H7 (cell line): ENCODE measurements at regions not wholly inside any gene's neighbourhood (a gene's known extent, or its start where the extent isn't known, plus 50 kb on each side); places are given as distances from the start of the nearest gene placed in this dataset.
"Not testable (repeated sequence)": the region's sequence is repeated elsewhere in the genome, so short reads cannot be mapped to it uniquely, and the experiment has no call there.

Experiments
- DNase-seq: peaks from one replicate; pipeline ENCODE4 v3.0.0; 2012
- H3K27me3 ChIP-seq: 2 replicates; pipeline ENCODE4 v1.6.0; 2011; ENCODE audit warnings: mild to moderate bottlenecking, low read length; ENCODE audit not compliant: control insufficient read depth, insufficient read depth
- H3K36me3 ChIP-seq: replicated peaks from 2 replicates; pipeline ENCODE4 v1.5.1; 2011; ENCODE audit warnings: low read length; ENCODE audit not compliant: control insufficient read depth, insufficient read depth
- H3K4me3 ChIP-seq: 2 replicates; pipeline ENCODE4 v1.5.1; 2011; ENCODE audit warnings: low read depth, mild to moderate bottlenecking, control low read depth, low read length, moderate library complexity; ENCODE audit not compliant: insufficient read depth

DNA sequence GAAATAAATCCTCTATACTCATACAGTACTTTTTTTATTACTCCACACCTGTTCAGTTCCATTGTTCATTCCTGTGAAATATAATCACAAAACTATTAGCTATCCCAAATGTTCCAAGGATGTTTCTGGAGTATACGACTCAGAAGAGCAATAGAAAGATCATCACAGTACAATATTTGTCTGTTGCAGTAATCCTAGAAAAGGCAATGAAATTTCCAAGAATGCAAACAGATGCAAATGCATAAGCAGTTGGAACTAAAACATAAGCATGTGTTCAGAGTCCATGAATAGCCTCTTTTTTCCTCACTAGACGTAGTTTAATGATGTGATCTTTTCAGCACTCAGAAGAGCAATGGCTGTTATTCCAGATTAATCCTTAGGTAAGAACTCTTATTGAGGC is 55.2 kb downstream of the RTL3 start:
- H3K4me3 ChIP-seq: no peak overlapping the region
- no peak for DNase-seq
- H3K27me3 ChIP-seq: no peaks in the 10 kb centered on the region
- no peaks in the 10 kb centered on the region for H3K36me3 ChIP-seq

DNA sequence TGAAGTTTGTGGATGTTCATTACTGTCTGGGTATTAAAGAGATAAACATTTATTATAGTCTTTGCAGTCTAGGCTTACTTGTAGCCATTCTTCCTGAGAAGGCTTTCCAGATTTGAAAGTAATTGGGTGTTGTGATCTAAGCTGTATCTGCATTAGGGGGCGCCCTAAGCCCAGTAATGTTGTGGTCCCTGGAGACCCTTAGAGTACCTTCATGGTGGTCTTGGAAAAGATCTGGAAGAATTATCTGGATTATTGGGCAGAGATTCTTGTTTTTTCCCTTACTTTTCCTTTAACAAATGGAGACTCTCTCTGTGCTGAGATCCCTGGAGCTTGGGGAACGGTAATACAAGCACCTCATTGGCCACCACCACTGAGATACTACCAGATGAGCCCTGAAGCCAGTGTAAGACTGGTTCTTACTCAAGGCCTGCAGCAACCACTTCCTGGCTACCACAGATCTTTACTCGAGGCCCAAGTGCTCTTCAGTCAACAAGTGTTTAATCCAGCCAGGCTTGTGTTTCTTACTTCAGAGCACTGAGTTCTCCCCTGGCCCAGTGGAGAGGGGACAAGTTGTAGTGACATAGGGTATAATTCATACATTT is 63.1 kb downstream of the RTL3 start:
- Histone ChIP-seq H3K36me3 (no peaks in the 10 kb centered on the region), H3K27me3 (no peaks in the 10 kb centered on the region), H3K4me3 (no peak overlapping the region)
- no peak for DNase-seq

DNA sequence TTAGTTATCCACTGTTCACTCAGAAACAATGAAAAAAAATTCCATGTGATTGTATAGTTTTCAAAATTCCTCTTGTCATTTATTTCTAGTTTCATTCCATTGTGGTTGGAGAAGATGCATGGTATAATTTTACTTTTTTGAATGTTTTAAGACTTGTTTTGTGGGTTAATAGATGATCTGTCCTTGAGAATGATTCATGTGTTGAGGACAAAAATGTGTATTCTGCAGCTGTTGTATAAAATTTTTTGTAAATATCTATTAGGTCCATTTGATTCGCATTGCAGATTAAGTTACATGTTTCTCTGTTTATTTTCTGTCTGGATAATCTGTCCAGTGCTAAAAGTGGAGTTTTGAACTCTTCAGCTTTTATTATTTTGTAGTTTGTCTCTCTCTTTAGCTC is 65.4 kb downstream of the RTL3 start:
- no peaks in the 10 kb centered on the region for H3K27me3 ChIP-seq
- no peak for DNase-seq
- H3K36me3 ChIP-seq: no peaks in the 10 kb centered on the region
- no peak overlapping the region for H3K4me3 ChIP-seq

DNA sequence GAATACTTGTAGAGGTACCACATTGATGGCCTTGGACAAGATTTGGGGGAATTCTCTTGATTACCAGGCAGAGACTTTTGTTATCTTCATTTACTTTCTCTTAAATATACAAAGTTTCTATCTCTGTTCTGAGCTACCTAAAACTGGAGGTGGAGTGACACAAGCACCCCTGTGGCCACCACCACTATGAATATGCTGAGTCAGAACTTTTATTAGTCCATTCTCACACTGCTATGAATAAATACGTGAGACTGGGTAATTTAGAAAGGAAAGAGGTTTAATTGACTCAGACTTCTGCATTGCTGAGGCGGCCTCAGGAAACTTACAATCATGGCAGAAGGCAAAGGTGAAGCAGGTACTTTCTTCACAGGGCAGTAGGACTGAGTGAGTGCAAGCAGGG is 67.1 kb downstream of the RTL3 start:
- H3K36me3 ChIP-seq: no peaks in the 10 kb centered on the region
- no peak for DNase-seq

DNA sequence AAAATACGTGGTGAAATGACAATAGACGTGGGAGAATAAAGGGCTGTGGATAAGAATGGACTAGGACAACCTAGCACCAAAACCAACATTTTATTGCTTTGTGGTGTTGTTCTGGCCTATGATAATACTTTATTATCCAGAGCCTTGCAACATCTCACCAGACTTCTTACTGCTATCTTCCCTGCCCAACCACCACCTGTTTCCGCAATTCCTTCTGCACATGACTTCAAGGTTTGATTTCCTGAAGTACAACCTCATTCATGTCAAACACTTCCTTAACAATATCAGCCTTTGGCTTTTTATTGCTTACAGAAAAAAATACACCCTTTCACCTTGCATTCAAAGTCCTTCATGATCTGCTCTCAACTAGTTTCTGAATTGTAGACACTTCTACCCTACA is 84.8 kb downstream of the RTL3 start:
- H3K36me3 ChIP-seq: no peaks in the 10 kb centered on the region
- DNase-seq: no peak

More for the DNA sequence above, 67.1 kb downstream of the RTL3 start:
- Histone ChIP-seq H3K4me3 (no peak overlapping the region), H3K27me3 (no peaks in the 10 kb centered on the region)

DNA sequence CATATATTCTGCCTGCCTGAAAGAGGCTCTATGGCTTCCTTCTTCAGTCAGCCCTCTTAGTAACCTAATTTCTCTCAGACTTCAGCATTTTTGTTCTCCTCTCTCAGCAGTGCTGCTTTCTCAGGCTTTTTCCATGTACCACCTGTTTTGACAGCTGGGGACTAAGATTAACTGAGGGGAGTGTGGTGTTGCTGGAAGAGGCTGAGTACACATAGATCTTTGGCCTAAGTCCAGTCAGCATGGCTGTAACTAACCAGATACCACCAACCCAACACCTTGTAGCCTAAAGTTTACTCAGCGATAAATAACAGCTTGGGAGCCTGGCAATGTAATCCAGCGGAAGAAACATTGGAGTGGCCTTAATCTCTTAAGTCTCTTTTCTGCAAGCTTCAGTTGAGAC is 85.5 kb downstream of the RTL3 start:
- H3K36me3 ChIP-seq: no peaks in the 10 kb centered on the region
- no peak for DNase-seq
- H3K4me3 ChIP-seq: no peak overlapping the region
- no peaks in the 10 kb centered on the region for H3K27me3 ChIP-seq

More for the DNA sequence above, 84.8 kb downstream of the RTL3 start:
- no peaks in the 10 kb centered on the region for H3K27me3 ChIP-seq
- no peak overlapping the region for H3K4me3 ChIP-seq

DNA sequence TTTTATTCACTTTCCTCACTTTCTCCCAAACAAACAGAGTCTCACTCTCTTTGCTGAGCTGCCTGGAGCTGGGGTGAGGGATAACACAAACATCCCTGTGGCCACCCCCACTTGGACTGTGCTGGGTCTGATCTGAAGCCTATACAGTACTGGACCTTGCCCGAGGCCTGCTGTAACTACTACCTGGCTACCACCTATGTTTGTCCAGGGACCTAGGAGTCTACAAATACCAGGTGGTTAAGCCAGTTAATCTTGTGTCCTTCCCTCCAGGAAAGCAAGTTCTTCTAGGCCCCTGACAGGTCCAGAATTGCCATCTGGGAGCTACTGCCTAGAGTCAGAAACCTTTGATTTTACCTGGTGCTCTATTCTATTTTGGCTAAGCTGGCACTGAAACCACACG is 87.3 kb downstream of the RTL3 start:
- DNase-seq: no peak
- H3K36me3 ChIP-seq: no peaks in the 10 kb centered on the region
- no peaks in the 10 kb centered on the region for H3K27me3 ChIP-seq
- no peak overlapping the region for H3K4me3 ChIP-seq

DNA sequence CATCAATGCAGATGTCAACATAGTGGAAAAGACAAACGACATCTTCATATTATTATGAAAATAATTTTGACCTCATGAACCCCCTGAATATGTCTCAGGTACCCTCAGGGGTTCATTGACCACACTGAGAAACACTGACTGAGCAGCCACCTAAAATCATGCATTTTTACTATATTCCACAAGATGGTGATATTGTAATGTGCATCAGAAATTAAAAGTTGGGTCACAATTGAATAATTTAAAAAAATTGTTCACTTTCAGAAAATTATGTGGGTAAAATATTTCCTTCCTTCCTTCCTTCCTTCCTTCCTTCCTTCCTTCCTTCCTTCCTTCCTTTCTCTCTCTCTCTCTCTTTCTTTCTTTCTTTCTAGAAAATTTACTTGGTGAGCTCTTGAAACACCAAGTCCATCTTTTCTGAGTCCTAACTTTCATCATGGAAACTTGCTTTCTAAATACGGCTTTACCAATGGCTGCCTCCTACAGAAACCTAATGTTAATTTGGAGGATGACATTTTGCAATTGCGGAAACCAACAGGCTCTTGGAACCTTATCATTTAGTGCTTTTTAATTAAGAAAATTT is 103.6 kb downstream of the RTL3 start:
- H3K36me3 ChIP-seq: no peaks in the 10 kb centered on the region
- H3K4me3 ChIP-seq: no peak overlapping the region
- DNase-seq: no peak
- no peaks in the 10 kb centered on the region for H3K27me3 ChIP-seq

DNA sequence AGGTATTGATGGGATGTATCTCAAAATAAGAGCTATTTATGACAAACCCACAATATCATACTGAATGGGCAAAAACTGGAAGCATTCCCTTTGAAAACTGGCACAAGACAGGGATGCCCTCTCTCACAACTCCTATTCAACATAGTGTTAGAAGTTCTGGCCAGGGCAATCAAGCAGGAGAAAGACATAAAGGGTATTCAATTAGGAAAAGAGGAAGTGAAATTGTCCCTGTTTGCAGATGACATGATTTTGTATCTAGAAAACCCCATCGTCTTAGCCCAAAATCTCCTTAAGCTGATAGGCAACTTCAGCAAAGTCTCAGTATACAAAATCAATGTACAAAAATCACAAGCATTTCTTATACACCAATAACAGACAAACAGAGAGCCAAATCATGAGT is 106.5 kb downstream of the RTL3 start:
- H3K4me3 ChIP-seq, DNase-seq, H3K27me3 ChIP-seq, H3K36me3 ChIP-seq: not testable (repeated sequence)

DNA sequence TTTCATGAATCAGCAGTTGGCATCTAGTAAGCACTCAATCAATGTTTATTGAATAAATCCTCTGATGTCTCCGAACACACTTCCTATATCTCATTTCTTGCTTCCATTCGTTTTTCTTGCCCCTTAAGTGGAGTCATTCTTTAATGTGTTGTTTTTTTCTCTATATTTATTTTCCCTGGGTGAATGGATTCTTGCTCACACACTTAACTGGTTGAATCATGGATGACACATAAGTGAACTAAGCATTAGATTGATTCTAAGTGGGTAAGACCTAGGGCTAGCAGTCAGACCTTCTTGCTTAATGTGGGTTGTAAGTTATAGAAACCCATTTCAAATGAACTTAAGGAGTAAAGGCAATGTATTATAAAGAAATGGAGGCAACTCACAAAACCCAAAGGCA is 111.1 kb downstream of the RTL3 start:
- no peak overlapping the region for H3K4me3 ChIP-seq
- DNase-seq: no peak
- H3K27me3 ChIP-seq: no peaks in the 10 kb centered on the region
- no peaks in the 10 kb centered on the region for H3K36me3 ChIP-seq

DNA sequence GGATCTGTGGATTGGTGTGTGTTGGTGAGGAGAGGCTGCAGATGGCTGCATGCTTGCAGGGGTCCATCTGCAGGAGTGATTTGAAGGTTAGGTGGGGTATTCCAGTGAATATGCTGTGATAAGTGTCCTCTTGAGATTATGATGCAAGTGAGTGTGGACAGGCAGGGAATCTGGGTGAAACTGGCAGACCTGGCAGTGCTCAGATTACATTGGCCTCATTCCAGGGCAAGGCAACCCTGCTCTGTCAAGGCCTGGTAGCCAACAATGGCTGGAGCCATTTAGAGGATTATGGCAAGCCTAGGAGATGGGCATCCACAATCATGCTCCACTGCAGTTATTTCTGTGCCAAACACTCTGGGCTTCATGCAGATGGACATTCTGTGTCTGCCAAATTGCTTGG is 113.9 kb downstream of the RTL3 start:
- no peaks in the 10 kb centered on the region for H3K36me3 ChIP-seq
- H3K27me3 ChIP-seq: no peaks in the 10 kb centered on the region
- H3K4me3 ChIP-seq: no peak overlapping the region
- DNase-seq: no peak

DNA sequence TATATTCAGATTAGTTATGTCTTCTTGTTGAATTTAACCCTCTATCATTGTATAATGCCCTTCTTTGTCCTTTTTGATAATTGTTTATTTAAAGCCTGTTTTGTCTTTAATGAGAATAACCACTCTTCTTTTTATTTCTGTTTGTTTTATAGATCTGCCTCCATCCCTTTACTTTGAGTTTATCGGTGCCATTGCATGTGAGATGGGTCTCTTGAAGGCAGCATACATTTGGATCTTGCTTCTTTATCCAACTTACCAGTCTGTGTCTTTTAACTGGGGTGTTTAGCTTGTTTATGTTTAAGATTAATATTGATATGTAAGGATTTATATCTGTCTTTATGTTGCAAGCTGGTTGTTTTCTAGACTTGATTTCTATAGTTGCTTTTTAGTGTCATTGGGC is 115.8 kb downstream of the RTL3 start:
- no peak overlapping the region for H3K4me3 ChIP-seq
- H3K36me3 ChIP-seq: no peaks in the 10 kb centered on the region
- DNase-seq: no peak
- no peaks in the 10 kb centered on the region for H3K27me3 ChIP-seq

DNA sequence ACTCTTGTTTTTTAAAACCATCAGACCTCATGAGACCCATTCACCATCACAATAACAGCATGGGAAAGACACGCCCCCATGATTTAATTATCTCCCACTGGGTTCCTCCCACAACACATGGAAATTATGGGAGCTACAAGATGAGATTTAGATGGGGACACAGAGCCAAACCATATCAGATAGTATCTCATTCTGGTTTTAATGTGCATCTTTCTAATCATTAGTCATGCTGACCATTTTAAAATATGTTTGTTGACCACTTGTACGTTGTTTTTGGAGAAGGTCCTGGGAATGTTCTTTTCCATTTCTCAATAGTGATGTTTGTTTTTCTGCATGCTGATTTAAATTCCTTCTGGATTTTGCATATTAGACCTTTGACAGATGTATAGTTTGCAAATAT is 119.0 kb downstream of the RTL3 start:
- DNase-seq: no peak
- Histone ChIP-seq H3K27me3 (no peaks in the 10 kb centered on the region), H3K4me3 (no peak overlapping the region), H3K36me3 (no peaks in the 10 kb centered on the region)

DNA sequence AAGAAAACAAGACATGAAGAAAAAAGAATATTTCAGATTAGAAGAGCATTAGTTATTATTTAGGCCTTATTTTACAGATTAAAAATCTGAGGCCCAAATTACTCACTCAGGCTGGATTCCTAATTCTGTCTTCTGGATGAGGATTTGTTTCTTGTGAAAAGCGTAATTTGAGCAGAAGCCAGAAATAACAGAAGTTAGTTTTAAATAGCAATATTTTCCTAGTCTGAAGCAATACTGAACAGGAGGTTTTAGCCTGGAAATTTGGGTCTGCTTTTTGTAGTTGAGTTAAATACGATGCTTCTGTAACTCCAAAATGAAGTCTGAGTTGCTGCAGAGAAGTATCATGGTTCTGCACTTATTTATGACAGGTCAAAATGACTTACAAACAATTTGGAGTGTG is 124.9 kb downstream of the RTL3 start:
- DNase-seq: no peak
- no peaks in the 10 kb centered on the region for H3K36me3 ChIP-seq
- no peaks in the 10 kb centered on the region for H3K27me3 ChIP-seq
- H3K4me3 ChIP-seq: no peak overlapping the region

DNA sequence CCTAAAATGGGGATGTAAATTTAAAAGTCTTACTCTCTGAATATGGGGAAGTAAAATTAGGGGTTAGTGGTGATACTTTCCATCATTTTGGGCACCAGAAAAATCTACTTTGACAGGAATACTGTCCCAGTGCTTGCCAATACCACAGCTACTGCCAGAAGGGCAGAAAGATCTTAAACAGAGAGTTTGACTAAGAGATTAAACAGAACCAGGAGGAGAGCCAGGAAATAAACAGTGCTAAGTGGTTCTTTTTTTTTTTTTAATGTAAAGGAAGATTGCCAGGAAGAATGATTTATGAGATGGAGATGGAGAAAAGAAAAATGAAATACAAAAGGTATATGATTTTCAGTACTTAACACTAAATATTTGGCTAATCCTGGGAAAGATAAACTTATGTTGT is 126.8 kb downstream of the RTL3 start:
- no peak for DNase-seq
- no peaks in the 10 kb centered on the region for H3K27me3 ChIP-seq
- H3K36me3 ChIP-seq: no peaks in the 10 kb centered on the region
- no peak overlapping the region for H3K4me3 ChIP-seq

DNA sequence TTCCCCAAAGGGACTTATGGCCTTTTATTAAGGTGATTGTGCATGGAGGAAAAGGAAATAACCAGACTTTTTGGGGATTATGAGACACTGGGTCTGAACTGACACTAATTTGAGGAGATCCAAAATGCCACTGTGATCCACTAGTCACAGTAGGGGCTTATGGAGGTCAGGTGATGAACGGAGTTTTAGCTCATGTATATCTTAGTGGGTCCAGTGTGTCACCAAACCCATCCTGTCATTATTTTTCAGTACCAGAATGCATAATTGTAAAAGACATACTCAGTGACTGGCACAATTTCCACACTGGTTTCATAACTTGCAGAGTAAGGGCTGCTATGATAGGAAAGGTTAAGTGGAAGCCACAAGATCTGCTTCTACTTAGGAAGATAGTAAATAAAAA is 131.3 kb downstream of the RTL3 start:
- DNase-seq: no peak
- no peaks in the 10 kb centered on the region for H3K36me3 ChIP-seq
- H3K4me3 ChIP-seq: no peak overlapping the region
- H3K27me3 ChIP-seq: no peaks in the 10 kb centered on the region
